OCI-M1 (cell line): ENCODE measurements at regions not wholly inside any gene's neighbourhood (a gene's known extent, or its start where the extent isn't known, plus 50 kb on each side); places are given as distances from the start of the nearest gene placed in this dataset.

Source experiments
- DNase-seq: peaks from one replicate; lab custom pipeline; 2025; lab: John Stamatoyannopoulos, UW

DNA sequence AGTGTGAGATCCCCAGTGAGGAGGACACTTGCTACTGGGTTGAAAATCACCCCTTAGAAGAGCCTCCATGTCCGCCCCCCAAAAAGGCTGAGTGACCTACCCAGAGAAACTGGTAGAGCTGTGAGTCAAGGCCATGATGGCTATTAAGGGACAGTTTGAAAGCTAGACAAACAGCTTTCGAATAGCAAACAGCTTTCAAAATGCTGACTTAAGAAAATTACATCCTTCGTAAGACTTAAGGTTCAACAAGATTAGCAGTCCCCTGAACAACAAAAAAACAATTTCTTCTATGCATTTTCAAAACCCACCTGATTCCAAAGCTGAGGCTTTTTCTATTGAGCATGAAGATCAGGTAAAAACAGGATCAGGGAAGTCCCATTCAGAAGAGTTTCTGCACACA is 269.7 kb upstream of the SOX2 start:
- DNase-seq = no peak

DNA sequence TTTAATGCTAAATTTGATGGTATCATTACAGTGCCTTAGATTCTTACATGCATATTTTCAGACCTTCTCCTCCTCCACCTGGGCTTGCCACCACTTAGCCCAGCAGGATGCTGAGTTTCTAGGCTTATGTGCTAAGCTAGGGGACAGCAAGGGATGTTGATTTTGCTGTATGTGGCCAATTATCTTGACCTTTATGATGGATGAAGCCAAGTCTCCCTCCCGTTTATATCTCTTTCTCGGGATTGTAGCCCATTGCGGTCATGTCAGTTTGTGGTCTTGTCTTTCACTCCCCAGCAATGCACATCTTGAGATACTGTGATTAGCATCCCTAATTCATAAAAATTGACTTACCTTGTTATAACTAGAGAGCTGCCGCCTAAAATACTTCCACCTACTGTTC is 278.7 kb upstream of the SOX2 start:
- DNase-seq = no peak

DNA sequence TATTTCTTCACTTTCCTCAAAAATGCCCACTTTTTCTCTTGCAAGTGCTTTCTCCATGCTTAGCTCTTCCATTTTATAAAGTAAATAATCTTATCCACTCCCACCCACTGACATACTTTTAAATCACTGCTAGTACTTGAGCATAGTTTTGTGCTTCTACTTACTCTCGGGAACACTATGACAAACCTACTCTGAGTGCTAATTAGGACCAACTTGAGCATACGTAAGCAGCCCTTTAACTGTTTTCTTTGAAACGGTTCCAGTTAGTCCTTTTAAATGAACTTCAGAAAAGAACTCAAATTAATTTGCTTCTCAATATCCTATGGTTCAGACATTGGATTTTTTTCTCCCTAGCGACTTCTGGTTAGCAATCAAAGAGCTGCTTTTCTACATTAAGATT is 280.0 kb upstream of the SOX2 start:
- DNase-seq = no peak

- no peak for DNase-seq
Measured at GRCh38 chr3:181425074-181425473, 286.7 kb upstream of the SOX2 start.

DNA sequence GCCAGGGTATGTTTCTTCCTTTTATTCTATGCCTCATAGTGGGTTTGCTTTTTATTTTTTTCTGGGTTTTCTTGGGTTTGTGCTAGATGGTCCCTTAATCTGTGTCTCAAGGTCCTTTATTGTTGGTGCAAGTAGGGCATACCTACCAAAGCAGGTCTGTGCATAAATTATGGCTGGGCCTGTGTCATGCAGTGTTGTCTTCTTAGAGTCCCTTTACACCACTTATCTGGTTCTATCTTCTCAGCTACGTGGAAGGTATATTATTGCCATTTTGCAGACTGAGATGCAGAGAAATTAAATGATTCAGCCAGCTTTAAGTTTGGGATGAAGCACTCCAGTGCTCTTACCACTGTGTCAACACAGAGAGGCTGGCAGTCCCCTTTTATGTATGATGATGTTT is 293.5 kb upstream of the SOX2 start:
- no peak for DNase-seq

GRCh38 chr3:181417748-181418147 is 294.0 kb upstream of the SOX2 start:
- DNase-seq = peak; percentile 57

DNA sequence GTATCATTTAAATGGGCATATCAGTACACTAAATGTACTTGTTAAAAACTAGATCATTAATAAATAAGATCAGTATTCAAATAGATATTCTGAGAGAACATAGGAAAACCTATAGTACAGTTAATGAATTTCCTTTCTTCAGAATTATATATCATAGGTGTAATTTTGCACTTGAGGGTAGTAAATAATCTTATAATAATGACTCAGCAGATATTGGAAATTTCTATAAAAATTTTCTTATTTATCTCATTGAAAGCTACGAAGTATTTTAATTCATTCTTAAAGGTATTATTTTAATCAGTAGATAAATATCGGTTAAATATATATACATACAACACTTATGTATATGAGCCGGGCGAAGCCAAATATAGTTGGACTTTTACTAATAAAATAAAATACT is 300.9 kb upstream of the SOX2 start:
- DNase-seq = no peak

GRCh38 chr3:181403876-181404660 is 307.7 kb upstream of the SOX2 start:
- no peak for DNase-seq

DNA sequence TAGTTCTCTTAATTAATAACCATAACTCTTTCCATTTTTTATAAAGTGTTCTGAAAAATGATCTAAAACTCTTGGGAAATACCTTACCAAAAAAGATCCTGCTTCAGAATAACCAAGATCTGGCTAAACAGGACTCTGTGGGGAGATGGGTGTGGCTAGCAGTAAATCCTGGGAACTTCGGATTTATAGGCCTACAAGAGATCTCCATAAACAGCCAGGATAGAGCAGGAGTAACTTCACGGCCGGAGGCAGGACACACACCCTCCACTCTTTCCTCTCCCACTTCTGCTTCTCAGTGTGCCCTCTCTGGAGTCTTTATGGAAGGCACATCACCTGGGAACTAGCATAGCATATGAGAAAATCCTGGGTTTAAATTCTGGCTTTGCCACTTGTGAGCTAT is 309.4 kb upstream of the SOX2 start:
- DNase-seq = no peak

- no peak for DNase-seq
Measured at GRCh38 chr3:181384970-181385369, 326.8 kb upstream of the SOX2 start.

- DNase-seq = no peak
Measured at GRCh38 chr3:181383760-181384159, 328.0 kb upstream of the SOX2 start.

DNA sequence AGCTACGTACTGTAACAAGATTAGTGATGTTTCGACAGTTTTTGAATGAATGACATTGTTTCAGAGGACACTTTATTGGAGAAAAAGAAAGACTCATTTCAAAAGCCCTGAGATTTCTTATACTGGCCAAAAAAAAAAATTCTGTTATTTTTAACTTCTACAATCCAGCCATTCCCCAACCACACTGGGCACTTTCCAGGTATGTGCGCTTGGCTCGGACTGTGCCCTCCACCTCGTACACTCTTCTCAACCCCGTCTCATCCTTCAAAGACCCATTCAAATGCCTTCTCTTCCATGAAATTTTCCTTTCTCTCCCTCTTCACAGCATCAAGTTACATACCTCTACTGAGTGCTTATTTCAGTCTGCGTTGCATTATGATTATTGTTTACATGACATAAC is 328.5 kb upstream of the SOX2 start:
- DNase-seq = no peak

DNA sequence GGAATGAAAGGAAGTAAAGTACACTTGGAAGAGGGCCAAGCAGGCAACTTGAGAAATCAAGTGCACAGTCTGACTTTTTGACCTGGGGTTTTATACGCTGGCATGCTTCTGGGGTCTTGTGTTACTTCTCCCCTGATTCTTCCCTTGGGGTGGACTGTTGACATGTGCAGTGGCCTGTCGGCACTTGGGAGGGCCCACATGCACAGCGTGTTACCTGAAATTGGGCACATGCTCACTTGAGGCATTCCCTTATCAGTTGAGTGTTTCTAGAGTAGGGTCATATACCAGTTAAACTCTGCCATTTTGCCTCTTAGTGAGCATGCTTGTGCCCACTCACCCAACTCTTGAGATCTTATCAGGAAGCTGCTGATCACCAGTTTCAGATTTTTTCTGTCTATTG is 329.1 kb upstream of the SOX2 start:
- DNase-seq = no peak

DNA sequence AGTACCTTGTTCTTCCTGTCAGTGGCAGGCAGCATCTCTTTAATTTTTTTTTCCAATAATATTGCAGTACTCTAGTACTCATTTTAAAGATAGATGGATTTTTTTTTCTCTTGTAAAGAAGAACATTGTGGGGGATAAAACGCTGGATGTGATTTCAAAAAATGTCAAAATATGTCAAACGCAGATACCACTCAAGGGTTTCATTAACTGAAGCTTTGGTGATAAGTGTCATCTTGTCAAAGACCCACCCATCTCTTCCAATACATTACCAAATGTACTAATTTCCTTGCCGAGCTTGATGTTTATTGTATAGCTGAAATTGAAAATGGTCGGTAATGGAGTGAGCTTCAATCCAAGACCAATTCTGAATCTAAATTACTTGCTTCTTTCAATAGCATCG is 332.4 kb upstream of the SOX2 start:
- no peak for DNase-seq

DNA sequence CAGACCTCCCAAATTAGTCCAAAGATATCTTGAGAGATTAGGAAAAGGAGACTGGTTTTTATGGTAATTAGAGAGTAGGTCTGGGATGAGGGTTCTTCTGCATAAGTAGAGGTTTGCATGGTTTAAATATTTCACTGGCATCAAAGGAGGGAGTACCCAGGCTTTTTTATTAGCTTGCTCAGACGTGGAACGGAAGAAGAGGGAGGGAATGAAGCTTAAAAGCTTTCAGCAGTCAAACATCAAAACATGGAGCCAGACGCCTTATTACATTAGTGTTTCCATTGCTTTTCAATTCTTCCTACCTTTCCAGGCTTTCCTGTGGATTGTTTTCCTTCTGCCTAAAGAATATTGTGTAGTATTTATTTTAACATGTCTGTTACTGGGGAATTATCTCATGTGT is 342.1 kb upstream of the SOX2 start:
- DNase-seq = no peak

GRCh38 chr3:181363231-181363630 is 348.5 kb upstream of the SOX2 start:
- DNase-seq = no peak

DNA sequence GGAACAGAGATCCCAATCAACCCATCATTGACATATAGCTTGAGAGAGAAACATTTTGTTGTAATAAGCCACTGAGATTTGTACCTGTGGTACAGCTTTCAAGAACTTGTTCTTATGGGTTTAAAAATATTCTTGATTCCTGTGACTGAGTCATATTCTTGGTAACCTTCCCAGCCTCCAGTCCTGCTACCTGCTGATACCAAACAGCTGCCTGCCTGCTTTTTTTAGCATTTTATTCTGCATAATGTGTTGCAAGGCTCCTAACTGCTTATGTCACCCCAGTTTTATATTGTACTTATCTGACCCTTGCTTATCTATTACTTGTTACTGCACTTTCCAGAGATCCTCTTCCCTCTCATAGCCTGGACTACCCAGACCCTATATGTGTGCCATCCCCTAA is 349.3 kb upstream of the SOX2 start:
- DNase-seq = no peak

- DNase-seq = no peak
Measured at GRCh38 chr3:181358562-181358961, 353.2 kb upstream of the SOX2 start.

- no peak for DNase-seq
Measured at GRCh38 chr3:181358060-181358459, 353.7 kb upstream of the SOX2 start.

DNA sequence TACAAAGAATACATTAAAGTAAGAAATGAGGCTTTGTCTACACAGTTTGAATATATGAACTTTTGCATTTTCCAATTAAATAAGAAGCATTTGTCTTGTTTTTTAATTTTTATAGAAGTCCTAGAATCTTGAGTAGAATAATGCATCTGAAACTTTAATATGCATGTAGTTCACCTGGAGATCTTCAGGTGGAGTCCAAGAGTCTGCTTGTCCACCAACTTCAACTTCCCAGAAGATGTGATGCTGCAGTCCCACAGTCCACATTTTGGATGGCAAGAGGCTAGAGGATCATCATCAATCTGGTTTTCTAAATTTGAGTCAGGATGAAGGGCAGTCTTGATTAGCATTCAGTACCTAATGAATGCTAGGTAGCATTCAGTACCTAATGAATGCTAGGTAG is 357.6 kb upstream of the SOX2 start:
- DNase-seq = no peak

DNA sequence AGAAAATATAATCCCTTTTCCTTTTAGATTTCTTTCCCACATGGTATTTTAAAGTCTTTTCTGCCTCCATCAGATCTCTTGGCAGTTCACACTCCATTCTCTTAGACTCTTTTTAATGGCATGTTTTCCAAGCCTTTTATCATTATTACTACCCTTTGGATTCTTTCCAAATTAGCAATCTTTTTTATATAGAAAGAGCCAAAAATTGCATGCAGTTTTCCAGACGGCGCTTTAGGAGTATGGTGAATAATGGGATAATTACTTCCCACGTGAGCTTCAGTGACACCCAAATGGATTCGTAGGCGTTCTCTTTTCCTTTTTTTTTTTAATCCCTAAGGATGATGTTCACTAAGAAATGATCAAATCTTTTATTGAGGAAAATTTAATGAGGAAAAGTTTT is 354.8 kb upstream of the DNAJC19 start:
- DNase-seq = no peak

DNA sequence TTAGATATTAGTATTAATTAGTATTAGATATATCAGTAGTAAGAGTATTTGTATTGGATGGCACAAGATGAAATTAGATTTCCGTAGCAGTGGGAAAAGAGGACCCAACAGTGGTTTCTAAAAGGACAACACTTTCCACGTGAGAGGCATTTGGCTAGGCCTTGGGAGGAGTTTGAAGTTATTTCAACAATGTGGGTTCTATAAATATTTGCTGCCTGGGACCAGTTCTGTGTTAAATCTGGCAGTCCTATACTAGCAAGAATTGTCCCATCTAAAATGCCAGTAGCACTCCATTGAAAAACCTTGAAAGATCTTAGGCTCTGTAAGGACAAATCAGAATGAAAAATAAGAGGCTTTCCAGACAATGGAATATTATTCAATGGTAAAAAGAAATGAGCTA is 347.1 kb upstream of the DNAJC19 start:
- no peak for DNase-seq

DNA sequence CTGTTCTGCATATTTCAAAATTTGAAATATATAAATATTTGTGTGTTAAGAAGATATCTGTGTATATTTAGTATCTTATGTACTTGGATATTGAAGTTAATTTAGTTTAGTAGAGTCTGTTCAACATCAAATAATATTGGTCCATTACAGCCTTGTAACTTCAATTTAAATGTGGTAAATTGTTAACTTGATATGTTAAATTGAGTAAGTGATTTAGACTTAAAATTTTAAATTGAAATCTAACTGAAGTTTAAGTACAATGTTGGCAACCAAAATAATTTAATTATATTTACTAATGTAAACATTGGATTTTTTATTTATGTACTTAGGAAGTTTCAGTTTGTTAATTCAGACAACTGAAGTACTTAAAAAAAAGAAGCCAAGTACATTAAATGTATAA is 343.9 kb upstream of the DNAJC19 start:
- no peak for DNase-seq

- DNase-seq = no peak
Measured at GRCh38 chr3:181330821-181331563, 341.5 kb upstream of the DNAJC19 start.
